ENCODE measurements at regions not wholly inside any gene's neighbourhood (a gene's known extent, or its start where the extent isn't known, plus 50 kb on each side); places are given as distances from the start of the nearest gene placed in this dataset.

- no peak for TF ChIP-seq CTCF (IDR thresholded peaks at IDR 0.05; ENCODE audit: extremely low read depth, missing control alignments)
- no peak for DNase-seq (ENCODE audit: low spot score)
Measured at GRCh38 chr18:61676773-61677434, 215.9 kb downstream of the RNF152 start.

- DNase-seq (ENCODE audit: low spot score): no peak
- TF ChIP-seq CTCF (IDR thresholded peaks at IDR 0.05; ENCODE audit: extremely low read depth, missing control alignments): no peak
Measured at GRCh38 chr18:61669320-61669719, 223.5 kb downstream of the RNF152 start.

GRCh38 chr18:61666876-61667590, 225.8 kb downstream of the RNF152 start:
- TF ChIP-seq CTCF (IDR thresholded peaks at IDR 0.05; ENCODE audit: extremely low read depth, missing control alignments): no peak
- DNase-seq (ENCODE audit: low spot score): no peak

GRCh38 chr18:61664419-61665084, 228.3 kb downstream of the RNF152 start:
- TF ChIP-seq CTCF (IDR thresholded peaks at IDR 0.05; ENCODE audit: extremely low read depth, missing control alignments): no peak
- DNase-seq (ENCODE audit: low spot score): no peak

- TF ChIP-seq CTCF (IDR thresholded peaks at IDR 0.05; ENCODE audit: extremely low read depth, missing control alignments): no peak
- no peak for DNase-seq (ENCODE audit: low spot score)
Measured at GRCh38 chr18:61662726-61663125, 230.1 kb downstream of the RNF152 start.

- TF ChIP-seq CTCF (IDR thresholded peaks at IDR 0.05; ENCODE audit: extremely low read depth, missing control alignments): no peak
- no peak for DNase-seq (ENCODE audit: low spot score)
Measured at GRCh38 chr18:61658431-61658830, 234.4 kb downstream of the RNF152 start.

Data from GM20000 (cell line).